H1 (cell line): ENCODE measurements at regions not wholly inside any gene's neighbourhood (a gene's known extent, or its start where the extent isn't known, plus 50 kb on each side); places are given as distances from the start of the nearest gene placed in this dataset.

ENCODE experiments used
- RAD21 ChIP-seq, 2 experiments: IDR thresholded peaks in 1 of 2; conservative IDR thresholded peaks in 1 of 2; 2 replicates each; pipeline ENCODE4 v1.6.1; 2011; ENCODE audit warnings: low read depth in 2 of 2, low read length in 2 of 2, improper control_type of control experiment in 1 of 2, inconsistent platforms in 1 of 2, mild to moderate bottlenecking in 1 of 2, moderate library complexity in 1 of 2
- RNF2 ChIP-seq: fragments of 200-900, 300-1000 bp; sonication (generic); IDR thresholded peaks from 2 replicates; pipeline ENCODE4 v1.7.1; 2016; ENCODE audit warnings: borderline replicate concordance, low read depth, mild to moderate bottlenecking, antibody characterized with exemption, low read length; ENCODE audit not compliant: poor library complexity, severe bottlenecking; ENCODE audit errors: missing control alignments
- TF ChIP-seq, protein P1 (sequence below): fragments of 300-600 bp; sonication (generic); IDR thresholded peaks from 2 replicates; pipeline ENCODE4 v1.7.1; 2012; ENCODE audit warnings: low read length, moderate library complexity, mild to moderate bottlenecking, inconsistent platforms; ENCODE audit not compliant: insufficient replicate concordance
- TF ChIP-seq, protein P2 (sequence below): IDR thresholded peaks from 2 replicates; pipeline ENCODE4 v1.6.1; 2012; ENCODE audit warnings: low read length, inconsistent platforms

DNA sequence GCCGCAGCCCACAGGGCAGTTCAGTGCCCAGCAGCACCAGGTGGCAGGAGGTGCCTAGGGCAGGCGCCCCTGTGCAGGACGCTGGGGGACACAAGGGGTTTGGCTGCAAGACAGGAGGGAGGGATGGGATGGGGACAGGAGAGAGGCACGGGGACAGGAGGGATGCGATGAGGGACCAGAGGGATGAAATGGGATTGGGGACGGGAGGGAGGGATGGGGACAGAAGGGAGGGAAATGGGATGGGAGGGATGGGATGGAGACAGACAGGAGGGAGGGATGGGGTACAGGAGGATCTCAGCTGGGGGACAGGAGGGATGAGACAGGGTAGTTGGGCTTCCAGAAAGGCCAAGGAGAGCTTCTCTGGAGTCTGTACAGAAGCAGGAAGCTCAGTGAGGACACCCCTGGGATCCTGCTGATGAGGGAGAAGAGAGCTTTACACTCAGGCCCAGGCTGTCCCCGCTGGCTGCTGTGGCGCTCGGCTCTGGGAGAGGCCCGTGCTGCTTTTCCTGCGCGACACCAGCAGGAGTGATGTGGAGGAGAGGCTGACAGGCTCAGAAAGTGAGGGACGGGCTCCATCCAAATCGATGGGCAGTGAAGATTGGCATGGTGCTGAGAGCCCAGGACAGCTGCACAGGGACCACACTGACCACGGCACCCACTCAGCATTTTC, 400.8 kb downstream of the SMOC2 start (continued):
- TF ChIP-seq, protein P1, sequence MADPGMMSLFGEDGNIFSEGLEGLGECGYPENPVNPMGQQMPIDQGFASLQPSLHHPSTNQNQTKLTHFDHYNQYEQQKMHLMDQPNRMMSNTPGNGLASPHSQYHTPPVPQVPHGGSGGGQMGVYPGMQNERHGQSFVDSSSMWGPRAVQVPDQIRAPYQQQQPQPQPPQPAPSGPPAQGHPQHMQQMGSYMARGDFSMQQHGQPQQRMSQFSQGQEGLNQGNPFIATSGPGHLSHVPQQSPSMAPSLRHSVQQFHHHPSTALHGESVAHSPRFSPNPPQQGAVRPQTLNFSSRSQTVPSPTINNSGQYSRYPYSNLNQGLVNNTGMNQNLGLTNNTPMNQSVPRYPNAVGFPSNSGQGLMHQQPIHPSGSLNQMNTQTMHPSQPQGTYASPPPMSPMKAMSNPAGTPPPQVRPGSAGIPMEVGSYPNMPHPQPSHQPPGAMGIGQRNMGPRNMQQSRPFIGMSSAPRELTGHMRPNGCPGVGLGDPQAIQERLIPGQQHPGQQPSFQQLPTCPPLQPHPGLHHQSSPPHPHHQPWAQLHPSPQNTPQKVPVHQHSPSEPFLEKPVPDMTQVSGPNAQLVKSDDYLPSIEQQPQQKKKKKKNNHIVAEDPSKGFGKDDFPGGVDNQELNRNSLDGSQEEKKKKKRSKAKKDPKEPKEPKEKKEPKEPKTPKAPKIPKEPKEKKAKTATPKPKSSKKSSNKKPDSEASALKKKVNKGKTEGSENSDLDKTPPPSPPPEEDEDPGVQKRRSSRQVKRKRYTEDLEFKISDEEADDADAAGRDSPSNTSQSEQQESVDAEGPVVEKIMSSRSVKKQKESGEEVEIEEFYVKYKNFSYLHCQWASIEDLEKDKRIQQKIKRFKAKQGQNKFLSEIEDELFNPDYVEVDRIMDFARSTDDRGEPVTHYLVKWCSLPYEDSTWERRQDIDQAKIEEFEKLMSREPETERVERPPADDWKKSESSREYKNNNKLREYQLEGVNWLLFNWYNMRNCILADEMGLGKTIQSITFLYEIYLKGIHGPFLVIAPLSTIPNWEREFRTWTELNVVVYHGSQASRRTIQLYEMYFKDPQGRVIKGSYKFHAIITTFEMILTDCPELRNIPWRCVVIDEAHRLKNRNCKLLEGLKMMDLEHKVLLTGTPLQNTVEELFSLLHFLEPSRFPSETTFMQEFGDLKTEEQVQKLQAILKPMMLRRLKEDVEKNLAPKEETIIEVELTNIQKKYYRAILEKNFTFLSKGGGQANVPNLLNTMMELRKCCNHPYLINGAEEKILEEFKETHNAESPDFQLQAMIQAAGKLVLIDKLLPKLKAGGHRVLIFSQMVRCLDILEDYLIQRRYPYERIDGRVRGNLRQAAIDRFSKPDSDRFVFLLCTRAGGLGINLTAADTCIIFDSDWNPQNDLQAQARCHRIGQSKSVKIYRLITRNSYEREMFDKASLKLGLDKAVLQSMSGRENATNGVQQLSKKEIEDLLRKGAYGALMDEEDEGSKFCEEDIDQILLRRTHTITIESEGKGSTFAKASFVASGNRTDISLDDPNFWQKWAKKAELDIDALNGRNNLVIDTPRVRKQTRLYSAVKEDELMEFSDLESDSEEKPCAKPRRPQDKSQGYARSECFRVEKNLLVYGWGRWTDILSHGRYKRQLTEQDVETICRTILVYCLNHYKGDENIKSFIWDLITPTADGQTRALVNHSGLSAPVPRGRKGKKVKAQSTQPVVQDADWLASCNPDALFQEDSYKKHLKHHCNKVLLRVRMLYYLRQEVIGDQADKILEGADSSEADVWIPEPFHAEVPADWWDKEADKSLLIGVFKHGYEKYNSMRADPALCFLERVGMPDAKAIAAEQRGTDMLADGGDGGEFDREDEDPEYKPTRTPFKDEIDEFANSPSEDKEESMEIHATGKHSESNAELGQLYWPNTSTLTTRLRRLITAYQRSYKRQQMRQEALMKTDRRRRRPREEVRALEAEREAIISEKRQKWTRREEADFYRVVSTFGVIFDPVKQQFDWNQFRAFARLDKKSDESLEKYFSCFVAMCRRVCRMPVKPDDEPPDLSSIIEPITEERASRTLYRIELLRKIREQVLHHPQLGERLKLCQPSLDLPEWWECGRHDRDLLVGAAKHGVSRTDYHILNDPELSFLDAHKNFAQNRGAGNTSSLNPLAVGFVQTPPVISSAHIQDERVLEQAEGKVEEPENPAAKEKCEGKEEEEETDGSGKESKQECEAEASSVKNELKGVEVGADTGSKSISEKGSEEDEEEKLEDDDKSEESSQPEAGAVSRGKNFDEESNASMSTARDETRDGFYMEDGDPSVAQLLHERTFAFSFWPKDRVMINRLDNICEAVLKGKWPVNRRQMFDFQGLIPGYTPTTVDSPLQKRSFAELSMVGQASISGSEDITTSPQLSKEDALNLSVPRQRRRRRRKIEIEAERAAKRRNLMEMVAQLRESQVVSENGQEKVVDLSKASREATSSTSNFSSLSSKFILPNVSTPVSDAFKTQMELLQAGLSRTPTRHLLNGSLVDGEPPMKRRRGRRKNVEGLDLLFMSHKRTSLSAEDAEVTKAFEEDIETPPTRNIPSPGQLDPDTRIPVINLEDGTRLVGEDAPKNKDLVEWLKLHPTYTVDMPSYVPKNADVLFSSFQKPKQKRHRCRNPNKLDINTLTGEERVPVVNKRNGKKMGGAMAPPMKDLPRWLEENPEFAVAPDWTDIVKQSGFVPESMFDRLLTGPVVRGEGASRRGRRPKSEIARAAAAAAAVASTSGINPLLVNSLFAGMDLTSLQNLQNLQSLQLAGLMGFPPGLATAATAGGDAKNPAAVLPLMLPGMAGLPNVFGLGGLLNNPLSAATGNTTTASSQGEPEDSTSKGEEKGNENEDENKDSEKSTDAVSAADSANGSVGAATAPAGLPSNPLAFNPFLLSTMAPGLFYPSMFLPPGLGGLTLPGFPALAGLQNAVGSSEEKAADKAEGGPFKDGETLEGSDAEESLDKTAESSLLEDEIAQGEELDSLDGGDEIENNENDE, result no peak
- TF ChIP-seq, protein P2, sequence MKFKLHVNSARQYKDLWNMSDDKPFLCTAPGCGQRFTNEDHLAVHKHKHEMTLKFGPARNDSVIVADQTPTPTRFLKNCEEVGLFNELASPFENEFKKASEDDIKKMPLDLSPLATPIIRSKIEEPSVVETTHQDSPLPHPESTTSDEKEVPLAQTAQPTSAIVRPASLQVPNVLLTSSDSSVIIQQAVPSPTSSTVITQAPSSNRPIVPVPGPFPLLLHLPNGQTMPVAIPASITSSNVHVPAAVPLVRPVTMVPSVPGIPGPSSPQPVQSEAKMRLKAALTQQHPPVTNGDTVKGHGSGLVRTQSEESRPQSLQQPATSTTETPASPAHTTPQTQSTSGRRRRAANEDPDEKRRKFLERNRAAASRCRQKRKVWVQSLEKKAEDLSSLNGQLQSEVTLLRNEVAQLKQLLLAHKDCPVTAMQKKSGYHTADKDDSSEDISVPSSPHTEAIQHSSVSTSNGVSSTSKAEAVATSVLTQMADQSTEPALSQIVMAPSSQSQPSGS, result no peak
- TF ChIP-seq RNF2 (no peak), RAD21 (IDR thresholded peaks at IDR 0.05 in 1 of 2, conservative IDR thresholded peaks at IDR 0.05 in 1 of 2; ENCODE audit: low read depth in 2 of 2, low read length in 2 of 2) (0 out of 4 replicates have a peak, but pooled peaks of 1 of the 2 experiments have one; percentile 12)
